A673 (cell line): ENCODE measurements at regions not wholly inside any gene's neighbourhood (a gene's known extent, or its start where the extent isn't known, plus 50 kb on each side); places are given as distances from the start of the nearest gene placed in this dataset.

ENCODE experiments used
- BruUV-seq: library from RNA; stranded (reverse); fragments of 400-500 nt; replicated peaks from 2 replicates; lab custom pipeline; 2021; lab: Mats Ljungman, UMichigan
- CTCF ChIA-PET: fragments of 300-600 bp; sonication (Branson Sonifier 250); formaldehyde crosslinking; loops from one replicate; lab custom pipeline; 2022; ENCODE audit warnings: antibody characterized with exemption; lab: Charles Lee
- POLR2A ChIA-PET: fragments of 300-600 bp; sonication (Branson Sonifier 250); formaldehyde crosslinking; loops from one replicate; lab custom pipeline; 2022; ENCODE audit warnings: antibody characterized with exemption; ENCODE audit not compliant: low non-redundant PET; lab: Charles Lee
- DNase-seq: peaks from one replicate; pipeline ENCODE4 v3.0.0-alpha.2; 2015; ENCODE audit warnings: low spot score
- H3K27ac ChIP-seq: fragments of 200-600 bp; sonication (generic); 2 replicates; pipeline ENCODE4 v1.5.1; 2016; ENCODE audit warnings: mixed run types, low read depth, mild to moderate bottlenecking, mixed read lengths, antibody characterized with exemption, low read length; ENCODE audit not compliant: poor library complexity, severe bottlenecking
- H3K27me3 ChIP-seq: fragments of 200-600 bp; sonication (generic); replicated peaks from 2 replicates; pipeline ENCODE4 v1.6.1; 2017; ENCODE audit warnings: mixed run types, low read depth, mild to moderate bottlenecking, mixed read lengths, antibody characterized with exemption, low read length; ENCODE audit not compliant: insufficient read depth, poor library complexity
- H3K36me3 ChIP-seq: fragments of 200-600 bp; sonication (generic); 2 replicates; pipeline ENCODE4 v1.6.1; 2016; ENCODE audit warnings: mixed run types, mild to moderate bottlenecking, mixed read lengths, antibody characterized with exemption, low read length; ENCODE audit not compliant: insufficient read depth, poor library complexity, severe bottlenecking
- H3K4me1 ChIP-seq: fragments of 200-600 bp; sonication (generic); 2 replicates; pipeline ENCODE4 v1.6.1; 2017; ENCODE audit warnings: mixed run types, mild to moderate bottlenecking, mixed read lengths, antibody characterized with exemption, low read length; ENCODE audit not compliant: insufficient read depth, poor library complexity, severe bottlenecking
- H3K4me3 ChIP-seq: fragments of 200-600 bp; sonication (generic); 2 replicates; pipeline ENCODE4 v1.5.1; 2016; ENCODE audit warnings: low read depth, mixed run types, mild to moderate bottlenecking, mixed read lengths, low read length; ENCODE audit not compliant: poor library complexity, severe bottlenecking
- H3K9me3 ChIP-seq: fragments of 200-600 bp; sonication (generic); 2 replicates; pipeline ENCODE4 v1.6.1; 2016; ENCODE audit warnings: mixed run types, low read depth, mild to moderate bottlenecking, mixed read lengths, antibody characterized with exemption, low read length; ENCODE audit not compliant: poor library complexity, severe bottlenecking
- EZH2 ChIP-seq: fragments of 200-600 bp; sonication (generic); IDR thresholded peaks from 2 replicates; pipeline ENCODE4 v1.6.1; 2017; ENCODE audit warnings: borderline replicate concordance, low read depth, mild to moderate bottlenecking, mixed read lengths, antibody characterized with exemption, low read length; ENCODE audit not compliant: poor library complexity, severe bottlenecking
- intact Hi-C: fragments of 100-400 bp; cut with micrococcal nuclease; formaldehyde crosslinking; loops from one replicate; pipeline ENCODE4 v1.10.0; 2022; ENCODE audit not compliant: unreplicated experiment
- TF ChIP-seq, protein P1 (sequence below): fragments of 300-800, 200-600 bp; sonication (generic); conservative IDR thresholded peaks from 2 replicates; pipeline ENCODE4 v1.5.1; 2017; ENCODE audit warnings: low read depth, mild to moderate bottlenecking, antibody characterized with exemption, low read length, moderate library complexity, mixed read lengths

DNA sequence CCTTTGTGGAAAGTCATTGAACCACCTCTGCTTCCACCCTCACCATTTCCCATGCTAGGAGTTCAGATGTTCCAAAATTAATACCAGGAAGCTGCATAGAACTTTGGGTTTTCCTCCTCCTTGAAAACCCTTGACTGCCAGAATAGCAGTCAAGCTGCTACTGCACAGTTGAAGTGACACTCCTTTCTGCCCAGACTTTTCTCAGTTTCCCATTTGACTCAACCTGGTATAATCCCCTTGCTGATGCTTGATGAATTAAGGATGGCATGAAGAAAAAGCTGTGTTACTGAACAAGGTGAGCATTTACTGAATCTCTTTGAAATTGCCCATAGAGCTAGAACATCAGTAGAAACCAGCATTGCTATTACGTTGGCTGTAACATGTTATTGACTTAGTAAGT lies 286.0 kb downstream of the EDEM1 start:
- Histone ChIP-seq H3K27me3 (no peaks in the 10 kb centered on the region), H3K27ac (no peak overlapping the region), H3K4me3 (no peak overlapping the region), H3K36me3 (no peaks in the 10 kb centered on the region), H3K9me3 (no peaks in the 10 kb centered on the region), H3K4me1 (no peaks in the 10 kb centered on the region)
- intact Hi-C loops: no loop called here
- BruUV-seq: no TSS peak
- POLR2A ChIA-PET: no interaction called here
- CTCF ChIA-PET: no interaction called here
- DNase-seq: no peak
- TF ChIP-seq EZH2: no peak
- TF ChIP-seq, protein P1, sequence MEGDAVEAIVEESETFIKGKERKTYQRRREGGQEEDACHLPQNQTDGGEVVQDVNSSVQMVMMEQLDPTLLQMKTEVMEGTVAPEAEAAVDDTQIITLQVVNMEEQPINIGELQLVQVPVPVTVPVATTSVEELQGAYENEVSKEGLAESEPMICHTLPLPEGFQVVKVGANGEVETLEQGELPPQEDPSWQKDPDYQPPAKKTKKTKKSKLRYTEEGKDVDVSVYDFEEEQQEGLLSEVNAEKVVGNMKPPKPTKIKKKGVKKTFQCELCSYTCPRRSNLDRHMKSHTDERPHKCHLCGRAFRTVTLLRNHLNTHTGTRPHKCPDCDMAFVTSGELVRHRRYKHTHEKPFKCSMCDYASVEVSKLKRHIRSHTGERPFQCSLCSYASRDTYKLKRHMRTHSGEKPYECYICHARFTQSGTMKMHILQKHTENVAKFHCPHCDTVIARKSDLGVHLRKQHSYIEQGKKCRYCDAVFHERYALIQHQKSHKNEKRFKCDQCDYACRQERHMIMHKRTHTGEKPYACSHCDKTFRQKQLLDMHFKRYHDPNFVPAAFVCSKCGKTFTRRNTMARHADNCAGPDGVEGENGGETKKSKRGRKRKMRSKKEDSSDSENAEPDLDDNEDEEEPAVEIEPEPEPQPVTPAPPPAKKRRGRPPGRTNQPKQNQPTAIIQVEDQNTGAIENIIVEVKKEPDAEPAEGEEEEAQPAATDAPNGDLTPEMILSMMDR: no peak

DNA sequence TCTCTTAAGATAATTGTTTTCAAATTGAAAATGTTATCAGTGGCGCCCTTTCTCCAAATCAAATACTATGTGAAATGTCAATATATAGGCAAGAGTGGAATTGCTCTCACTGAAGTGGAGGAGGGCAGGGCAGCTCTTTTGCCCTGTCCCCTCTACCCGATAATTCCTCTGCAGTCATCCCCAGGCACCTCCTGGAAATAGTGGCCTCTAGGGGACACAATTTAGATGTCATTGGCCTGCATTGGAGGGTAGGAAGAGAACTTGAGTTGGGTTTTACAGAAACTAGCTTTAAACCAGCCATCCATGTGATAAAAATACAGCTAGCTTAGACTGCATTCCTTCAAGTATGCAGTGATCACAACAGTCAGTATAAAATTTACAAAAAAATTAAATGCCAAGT lies 288.9 kb downstream of the EDEM1 start:
- Histone ChIP-seq H3K27ac (no peak overlapping the region), H3K4me1 (no peaks in the 10 kb centered on the region), H3K9me3 (no peaks in the 10 kb centered on the region), H3K36me3 (no peaks in the 10 kb centered on the region), H3K4me3 (no peak overlapping the region), H3K27me3 (peaks cover 4% of the 10 kb centered on the region)
- CTCF ChIA-PET: no interaction called here
- POLR2A ChIA-PET: no interaction called here
- no peak for DNase-seq
- no peak for TF ChIP-seq EZH2
- TF ChIP-seq, protein P1: no peak
- no TSS peak for BruUV-seq
- intact Hi-C loops: no loop called here

DNA sequence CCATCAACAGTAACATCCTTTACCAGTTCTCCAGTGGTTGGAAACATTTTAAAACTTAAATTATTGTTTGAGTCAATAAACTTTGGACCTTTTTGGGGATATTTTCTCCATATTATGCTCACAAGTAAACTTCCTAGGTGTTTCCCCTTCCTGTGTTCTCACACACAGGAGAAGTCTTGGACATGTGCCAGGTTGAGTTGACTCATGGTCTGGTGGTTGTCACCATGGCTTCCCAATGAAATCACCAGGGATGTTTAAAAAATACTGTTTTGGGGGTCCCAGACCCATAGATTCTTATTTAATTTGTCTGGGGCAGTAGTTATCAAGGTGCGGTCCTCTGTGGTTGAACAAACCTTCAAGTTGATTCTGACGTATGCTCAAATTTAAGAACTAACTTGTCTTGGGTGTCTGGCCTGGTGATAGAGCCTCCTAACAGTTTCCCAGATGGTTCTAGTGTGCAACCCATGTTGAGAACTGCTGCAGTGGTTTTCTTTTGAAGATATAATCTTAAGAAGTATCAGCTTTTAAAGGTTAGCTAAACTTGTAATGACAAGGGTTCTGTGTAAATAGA lies 291.8 kb downstream of the EDEM1 start:
- POLR2A ChIA-PET: no interaction called here

More for the DNA sequence above, 291.8 kb downstream of the EDEM1 start:
- BruUV-seq: no TSS peak
- H3K27me3 ChIP-seq: peaks cover 4% of the 10 kb centered on the region
- CTCF ChIA-PET: no interaction called here
- intact Hi-C loops: no loop called here
- H3K36me3 ChIP-seq: no peaks in the 10 kb centered on the region
- no peak overlapping the region for H3K27ac ChIP-seq
- no peaks in the 10 kb centered on the region for H3K4me1 ChIP-seq
- no peak overlapping the region for H3K4me3 ChIP-seq
- DNase-seq: no peak
- no peak for TF ChIP-seq EZH2
- TF ChIP-seq, protein P1: no peak
- H3K9me3 ChIP-seq: no peaks in the 10 kb centered on the region
